DND-41 (cell line): ENCODE measurements at regions not wholly inside any gene's neighbourhood (a gene's known extent, or its start where the extent isn't known, plus 50 kb on each side); places are given as distances from the start of the nearest gene placed in this dataset.

Source experiments
- ATAC-seq: fragments of 200-7000 bp; cut with Tn5 transposase; 3 replicates; pipeline ENCODE4 v1.9.1; 2021; ENCODE audit warnings: low read depth; ENCODE audit not compliant: insufficient read depth
- DNase-seq: peaks from one replicate; pipeline ENCODE4 v3.0.0-alpha.2; 2020
- H2AFZ ChIP-seq: 2 replicates; pipeline ENCODE4 v1.6.0; 2012; ENCODE audit warnings: low read depth, low read length
- H3K27ac ChIP-seq: 2 replicates; pipeline ENCODE4 v1.5.1; 2012; ENCODE audit warnings: low read length, inconsistent platforms
- H3K27me3 ChIP-seq: fragments of 200-600 bp; sonication (generic); 2 replicates; pipeline ENCODE4 v1.6.0; 2012; ENCODE audit warnings: low read length, mild to moderate bottlenecking, inconsistent platforms; ENCODE audit not compliant: insufficient read depth, poor library complexity
- H3K36me3 ChIP-seq: 2 replicates; pipeline ENCODE4 v1.5.1; 2012; ENCODE audit warnings: low read length, inconsistent platforms; ENCODE audit not compliant: insufficient read depth
- H3K4me1 ChIP-seq: 2 replicates; pipeline ENCODE4 v1.5.1; 2012; ENCODE audit warnings: mild to moderate bottlenecking, low read length; ENCODE audit not compliant: insufficient read depth
- H3K4me2 ChIP-seq: 2 replicates; pipeline ENCODE4 v1.6.0; 2012; ENCODE audit warnings: mild to moderate bottlenecking, moderate library complexity, low read length, inconsistent platforms; ENCODE audit not compliant: insufficient read depth
- H3K4me3 ChIP-seq, 2 experiments: fragments of 200-600 bp in 1 of 2; shearing (Covaris generic) in 1 of 2; 2 replicates each; pipeline ENCODE4 v1.5.1; 2012 to 2016; ENCODE audit warnings: inconsistent platforms in 2 of 2, low read length in 2 of 2, mild to moderate bottlenecking in 2 of 2, low read depth in 1 of 2, moderate library complexity in 1 of 2
- H3K79me2 ChIP-seq: 2 replicates; pipeline ENCODE4 v1.6.0; 2012; ENCODE audit warnings: low read length, inconsistent platforms; ENCODE audit not compliant: insufficient read depth
- H3K9ac ChIP-seq: 2 replicates; pipeline ENCODE4 v1.6.0; 2012; ENCODE audit warnings: low read depth, mild to moderate bottlenecking, inconsistent platforms, low read length, moderate library complexity
- H3K9me3 ChIP-seq: 2 replicates; pipeline ENCODE4 v1.5.1; 2012; ENCODE audit warnings: low read length, moderate library complexity, mild to moderate bottlenecking, inconsistent platforms; ENCODE audit not compliant: insufficient read depth, severe bottlenecking
- H4K20me1 ChIP-seq: 2 replicates; pipeline ENCODE4 v1.6.0; 2012; ENCODE audit warnings: low read length; ENCODE audit not compliant: insufficient read depth
- CTCF ChIP-seq: IDR thresholded peaks from 2 replicates; pipeline ENCODE4 v1.5.1; 2012; ENCODE audit warnings: borderline replicate concordance, low read length, moderate library complexity, mild to moderate bottlenecking; ENCODE audit not compliant: poor library complexity, severe bottlenecking; ENCODE audit errors: extremely low read depth
- EZH2 ChIP-seq: IDR thresholded peaks from 3 replicates; pipeline ENCODE4 v1.6.1; 2012; ENCODE audit warnings: borderline replicate concordance, low read depth, mild to moderate bottlenecking, moderate library complexity, low read length, inconsistent platforms; ENCODE audit not compliant: severe bottlenecking

GRCh38 chr13:63942372-63942771 is 2526.7 kb upstream of the PCDH20 start:
- Histone ChIP-seq H3K27ac (no peak overlapping the region), H3K9ac (no peak overlapping the region), H3K9me3 (no peaks in the 10 kb centered on the region), H4K20me1 (no peaks in the 10 kb centered on the region), H2AFZ (no peak overlapping the region), H3K36me3 (no peaks in the 10 kb centered on the region), H3K27me3 (no peaks in the 10 kb centered on the region), H3K4me1 (no peaks in the 10 kb centered on the region), H3K4me3 (no peak overlapping the region), H3K4me2 (no peak overlapping the region), H3K79me2 (no peaks in the 10 kb centered on the region)
- no peak for ATAC-seq
- TF ChIP-seq CTCF (no peak), EZH2 (no peak)
- DNase-seq = no peak

- Histone ChIP-seq H3K4me3 (no peak overlapping the region), H3K79me2 (no peaks in the 10 kb centered on the region), H3K36me3 (no peaks in the 10 kb centered on the region), H3K9me3 (no peaks in the 10 kb centered on the region), H3K9ac (no peak overlapping the region), H3K4me2 (no peak overlapping the region), H2AFZ (no peak overlapping the region), H3K27ac (no peak overlapping the region), H4K20me1 (no peaks in the 10 kb centered on the region), H3K4me1 (no peaks in the 10 kb centered on the region), H3K27me3 (no peaks in the 10 kb centered on the region)
- TF ChIP-seq EZH2 (no peak), CTCF (no peak)
- DNase-seq = no peak
- no peak for ATAC-seq
Observed at GRCh38 chr13:63938851-63939250, 2523.2 kb upstream of the PCDH20 start.

GRCh38 chr13:63910511-63910910 is 2494.9 kb upstream of the PCDH20 start:
- Histone ChIP-seq H3K79me2 (no peaks in the 10 kb centered on the region), H3K9me3 (no peaks in the 10 kb centered on the region), H3K4me3 (no peak overlapping the region), H4K20me1 (no peaks in the 10 kb centered on the region), H3K9ac (no peak overlapping the region), H3K27me3 (no peaks in the 10 kb centered on the region), H3K27ac (no peak overlapping the region), H3K36me3 (no peaks in the 10 kb centered on the region), H3K4me1 (no peaks in the 10 kb centered on the region), H3K4me2 (no peak overlapping the region), H2AFZ (no peak overlapping the region)
- no peak for TF ChIP-seq EZH2
- DNase-seq = no peak
- no peak for ATAC-seq

- H3K9ac ChIP-seq = no peak overlapping the region
- no peaks in the 10 kb centered on the region for H3K27me3 ChIP-seq
- H3K4me1 ChIP-seq = no peaks in the 10 kb centered on the region
- no peaks in the 10 kb centered on the region for H3K79me2 ChIP-seq
- no peaks in the 10 kb centered on the region for H3K9me3 ChIP-seq
- H2AFZ ChIP-seq = no peak overlapping the region
- DNase-seq = no peak
- H3K4me3 ChIP-seq = no peak overlapping the region
- no peak overlapping the region for H3K27ac ChIP-seq
- no peaks in the 10 kb centered on the region for H4K20me1 ChIP-seq
- ATAC-seq = no peak
- H3K4me2 ChIP-seq = no peak overlapping the region
- TF ChIP-seq EZH2 (no peak), CTCF (no peak)
- no peaks in the 10 kb centered on the region for H3K36me3 ChIP-seq
Observed at GRCh38 chr13:63909726-63910375, 2494.2 kb upstream of the PCDH20 start.
